Natural killer cell (primary cell): ENCODE measurements at regions not wholly inside any gene's neighbourhood (a gene's known extent, or its start where the extent isn't known, plus 50 kb on each side); places are given as distances from the start of the nearest gene placed in this dataset.

Experiments used
- ATAC-seq, 3 donors: fragments of 150-1000 bp in 2 of 3; fragments of 200-7000 bp in 1 of 3; cut with Tn5 transposase; 1 replicate in 1 of 3; 2 replicates in 2 of 3; pipeline ENCODE4 v1.10.0; 2021; ENCODE audit warnings: mild to moderate bottlenecking in 2 of 3, moderate library complexity in 2 of 3
- DNase-seq, 2 donors: peaks; one replicate each; pipeline versions ENCODE4 v3.0.0 to v3.0.0-alpha.2; 2013 to 2021; ENCODE audit warnings: mixed read lengths in 1 of 2
- H3K27ac ChIP-seq: one replicate; pipeline ENCODE4 v1.5.1; 2013; ENCODE audit warnings: mild to moderate bottlenecking, low read length
- H3K27me3 ChIP-seq: one replicate; pipeline ENCODE4 v1.6.1; 2013; ENCODE audit warnings: low read length; ENCODE audit not compliant: control insufficient read depth, insufficient read depth
- H3K36me3 ChIP-seq: one replicate; pipeline ENCODE4 v1.6.1; 2013; ENCODE audit warnings: low read length; ENCODE audit not compliant: control insufficient read depth, insufficient read depth
- H3K4me1 ChIP-seq: one replicate; pipeline ENCODE4 v1.6.1; 2013; ENCODE audit warnings: low read length; ENCODE audit not compliant: control insufficient read depth, insufficient read depth
- H3K4me3 ChIP-seq: one replicate; pipeline ENCODE4 v1.5.1; 2013; ENCODE audit warnings: low read length
- H3K9me3 ChIP-seq: one replicate; pipeline ENCODE4 v1.6.1; 2013; ENCODE audit warnings: low read length; ENCODE audit not compliant: control insufficient read depth, insufficient read depth
- H3K27ac Mint-ChIP-seq, 2 donors: one replicate each; pipeline ENCODE4 v1.8.0; 2022; ENCODE audit warnings: mild to moderate bottlenecking in 2 of 2, mixed read lengths in 2 of 2, moderate library complexity in 1 of 2
- H3K27me3 Mint-ChIP-seq, 2 donors: one replicate each; pipeline ENCODE4 v1.8.0; 2022; ENCODE audit warnings: low read depth in 2 of 2, mixed read lengths in 2 of 2
- H3K36me3 Mint-ChIP-seq: one replicate; pipeline ENCODE4 v1.8.0; 2022; ENCODE audit warnings: mixed read lengths
- H3K4me1 Mint-ChIP-seq, 2 donors: one replicate each; pipeline ENCODE4 v1.8.0; 2022; ENCODE audit warnings: mixed read lengths in 2 of 2
- H3K4me3 Mint-ChIP-seq: one replicate; pipeline ENCODE4 v1.8.0; 2022; ENCODE audit warnings: mild to moderate bottlenecking, moderate library complexity, mixed read lengths
- H3K9me3 Mint-ChIP-seq, 2 donors: one replicate each; pipeline ENCODE4 v1.8.0; 2022; ENCODE audit warnings: mixed read lengths in 2 of 2
- WGBS: methylation state at CpG from one replicate; pipeline ENCODE4 v1.1.7; 2013; ENCODE audit warnings: missing lambda C conversion rate; ENCODE audit not compliant: insufficient coverage; 5-methylcytosine and 5-hydroxymethylcytosine counted together
- intact Hi-C: fragments of 100-400 bp; cut with micrococcal nuclease; formaldehyde crosslinking; loops from one replicate; pipeline ENCODE4 v1.14.2; 2022
- TF ChIP-seq, protein P1 (sequence below): fragments of 200-600 bp; IDR thresholded peaks from one replicate; pipeline ENCODE4 v1.8.0; 2022; ENCODE audit warnings: antibody characterized with exemption

GRCh38 chr20:11013801-11014200, 340.0 kb upstream of the JAG1 start:
- no peak overlapping the region for H3K4me3 Mint-ChIP-seq
- ATAC-seq, result no peak
- H3K9me3 Mint-ChIP-seq, result peaks cover under 1 to 3% of the 10 kb centered on the region in 2 donors
- Histone ChIP-seq H3K27ac (no peak overlapping the region), H3K9me3 (peaks cover 2% of the 10 kb centered on the region), H3K27me3 (no peaks in the 10 kb centered on the region), H3K4me3 (no peak overlapping the region), H3K4me1 (no peaks in the 10 kb centered on the region), H3K36me3 (no peaks in the 10 kb centered on the region)
- H3K27me3 Mint-ChIP-seq, result peaks cover 0 to under 1% of the 10 kb centered on the region in 2 donors
- H3K27ac Mint-ChIP-seq, result no peak overlapping the region
- no peaks in the 10 kb centered on the region for H3K36me3 Mint-ChIP-seq
- H3K4me1 Mint-ChIP-seq, result no peaks in the 10 kb centered on the region
- intact Hi-C loops, result no loop called here
- 61% methylated on average over 1 of the region's 1 CpG for WGBS
- TF ChIP-seq, protein P1, sequence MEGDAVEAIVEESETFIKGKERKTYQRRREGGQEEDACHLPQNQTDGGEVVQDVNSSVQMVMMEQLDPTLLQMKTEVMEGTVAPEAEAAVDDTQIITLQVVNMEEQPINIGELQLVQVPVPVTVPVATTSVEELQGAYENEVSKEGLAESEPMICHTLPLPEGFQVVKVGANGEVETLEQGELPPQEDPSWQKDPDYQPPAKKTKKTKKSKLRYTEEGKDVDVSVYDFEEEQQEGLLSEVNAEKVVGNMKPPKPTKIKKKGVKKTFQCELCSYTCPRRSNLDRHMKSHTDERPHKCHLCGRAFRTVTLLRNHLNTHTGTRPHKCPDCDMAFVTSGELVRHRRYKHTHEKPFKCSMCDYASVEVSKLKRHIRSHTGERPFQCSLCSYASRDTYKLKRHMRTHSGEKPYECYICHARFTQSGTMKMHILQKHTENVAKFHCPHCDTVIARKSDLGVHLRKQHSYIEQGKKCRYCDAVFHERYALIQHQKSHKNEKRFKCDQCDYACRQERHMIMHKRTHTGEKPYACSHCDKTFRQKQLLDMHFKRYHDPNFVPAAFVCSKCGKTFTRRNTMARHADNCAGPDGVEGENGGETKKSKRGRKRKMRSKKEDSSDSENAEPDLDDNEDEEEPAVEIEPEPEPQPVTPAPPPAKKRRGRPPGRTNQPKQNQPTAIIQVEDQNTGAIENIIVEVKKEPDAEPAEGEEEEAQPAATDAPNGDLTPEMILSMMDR, result no peak
- DNase-seq, result no peak

- Mint-ChIP-seq H3K9me3 (peaks cover 3 to 7% of the 10 kb centered on the region in 2 donors), H3K27me3 (peaks cover 0 to 4% of the 10 kb centered on the region in 2 donors), H3K27ac (no peak overlapping the region), H3K4me3 (no peak overlapping the region), H3K4me1 (no peaks in the 10 kb centered on the region), H3K36me3 (no peaks in the 10 kb centered on the region)
- Histone ChIP-seq H3K4me1 (no peaks in the 10 kb centered on the region), H3K4me3 (no peak overlapping the region), H3K36me3 (no peaks in the 10 kb centered on the region), H3K9me3 (peaks cover 4% of the 10 kb centered on the region), H3K27ac (no peak overlapping the region), H3K27me3 (no peaks in the 10 kb centered on the region)
- intact Hi-C loops, result no loop called here
- no peak for DNase-seq
- no peak for ATAC-seq
- 83% methylated on average over 4 of the region's 4 CpGs for WGBS
- TF ChIP-seq, protein P1, result no peak
Observed at GRCh38 chr20:11015440-11015839, 341.6 kb upstream of the JAG1 start.

- intact Hi-C loops, result no loop called here
- Histone ChIP-seq H3K27ac (no peak overlapping the region), H3K4me1 (no peaks in the 10 kb centered on the region), H3K36me3 (no peaks in the 10 kb centered on the region), H3K27me3 (no peaks in the 10 kb centered on the region), H3K9me3 (peaks cover 4% of the 10 kb centered on the region), H3K4me3 (no peak overlapping the region)
- Mint-ChIP-seq H3K4me1 (no peaks in the 10 kb centered on the region), H3K36me3 (no peaks in the 10 kb centered on the region), H3K4me3 (no peak overlapping the region), H3K27me3 (peaks cover 0 to 4% of the 10 kb centered on the region in 2 donors), H3K9me3 (peaks cover 3 to 4% of the 10 kb centered on the region in 2 donors), H3K27ac (no peak overlapping the region)
- ATAC-seq (no peak), DNase-seq (no peak)
- 55% methylated on average over 3 of the region's 4 CpGs for WGBS
- TF ChIP-seq, protein P1, result no peak
Observed at GRCh38 chr20:11017446-11017845, 343.6 kb upstream of the JAG1 start.

DNA sequence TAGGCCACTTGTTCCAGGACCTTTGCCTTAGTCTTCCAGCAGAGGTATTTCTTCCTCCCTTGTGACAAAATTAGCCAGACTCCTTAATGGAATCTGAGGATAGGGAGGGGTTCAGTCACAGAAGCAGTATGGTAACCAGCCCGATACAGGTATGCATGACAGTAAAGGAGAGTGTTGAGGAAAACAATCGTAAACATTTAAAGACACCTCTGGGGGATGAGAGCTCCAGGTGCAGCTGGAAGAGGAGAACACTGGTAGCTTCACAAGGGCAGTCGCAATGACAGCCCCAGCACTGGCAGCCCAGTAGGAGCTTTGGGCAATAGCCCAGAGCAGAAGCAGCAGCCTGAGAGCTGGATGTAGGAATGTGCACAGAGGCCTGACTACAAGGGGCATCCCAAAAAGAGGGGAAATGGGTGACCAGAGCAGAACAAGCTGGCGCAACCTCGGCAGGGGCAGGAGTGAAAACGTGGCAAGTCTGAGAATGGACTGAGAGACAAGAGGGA, 344.9 kb upstream of the JAG1 start:
- TF ChIP-seq, protein P1, result no peak
- Mint-ChIP-seq H3K36me3 (no peaks in the 10 kb centered on the region), H3K4me1 (no peaks in the 10 kb centered on the region), H3K4me3 (no peak overlapping the region), H3K27me3 (peaks cover 0 to 4% of the 10 kb centered on the region in 2 donors), H3K9me3 (peaks cover 3 to 4% of the 10 kb centered on the region in 2 donors), H3K27ac (no peak overlapping the region)
- 90% methylated on average over 6 of the region's 6 CpGs for WGBS
- H3K4me3 ChIP-seq, result no peak overlapping the region
- intact Hi-C loops, result no loop called here
- no peaks in the 10 kb centered on the region for H3K36me3 ChIP-seq
- ATAC-seq, result no peak
- no peak overlapping the region for H3K27ac ChIP-seq
- H3K4me1 ChIP-seq, result no peaks in the 10 kb centered on the region
- H3K27me3 ChIP-seq, result no peaks in the 10 kb centered on the region
- H3K9me3 ChIP-seq, result peaks cover 4% of the 10 kb centered on the region
- no peak for DNase-seq
